ENCODE measurements at regions not wholly inside any gene's neighbourhood (a gene's known extent, or its start where the extent isn't known, plus 50 kb on each side); places are given as distances from the start of the nearest gene placed in this dataset.
"Not testable (repeated sequence)": the region's sequence is repeated elsewhere in the genome, so short reads cannot be mapped to it uniquely, and the experiment has no call there.

GRCh38 chr7:83836028-83836427 is 187.1 kb upstream of the SEMA3E start:
- DNase-seq (ENCODE audit: low spot score) (no peak), ATAC-seq (ENCODE audit: low FRiP score) (no peak)
- no peak for TF ChIP-seq CTCF (IDR thresholded peaks at IDR 0.05)

- ATAC-seq (ENCODE audit: low FRiP score) = no peak
Measured at GRCh38 chr7:83835424-83835823, 186.5 kb upstream of the SEMA3E start.

GRCh38 chr7:83833721-83834120 is 184.8 kb upstream of the SEMA3E start:
- not testable (repeated sequence) for DNase-seq (ENCODE audit: low spot score); ATAC-seq (ENCODE audit: low FRiP score)

More at GRCh38 chr7:83835424-83835823, 186.5 kb upstream of the SEMA3E start:
- no peak for TF ChIP-seq CTCF (IDR thresholded peaks at IDR 0.05)
- DNase-seq (ENCODE audit: low spot score) = no peak

GRCh38 chr7:83832009-83832408 is 183.1 kb upstream of the SEMA3E start:
- DNase-seq (ENCODE audit: low spot score) (no peak), ATAC-seq (ENCODE audit: low FRiP score) (no peak)
- TF ChIP-seq CTCF (IDR thresholded peaks at IDR 0.05) = no peak

- no peak for ATAC-seq (ENCODE audit: low FRiP score)
Measured at GRCh38 chr7:83827036-83827435, 178.1 kb upstream of the SEMA3E start.

GRCh38 chr7:83824214-83824613 is 175.3 kb upstream of the SEMA3E start:
- ATAC-seq (ENCODE audit: low FRiP score) (no peak), DNase-seq (ENCODE audit: low spot score) (no peak)
- TF ChIP-seq CTCF (IDR thresholded peaks at IDR 0.05) = no peak

More at GRCh38 chr7:83827036-83827435, 178.1 kb upstream of the SEMA3E start:
- DNase-seq (ENCODE audit: low spot score) = no peak
- TF ChIP-seq CTCF (IDR thresholded peaks at IDR 0.05) = no peak

- ATAC-seq (ENCODE audit: low FRiP score) (no peak), DNase-seq (ENCODE audit: low spot score) (no peak)
- no peak for TF ChIP-seq CTCF (IDR thresholded peaks at IDR 0.05)
Measured at GRCh38 chr7:83821866-83822265, 172.9 kb upstream of the SEMA3E start.

- DNase-seq (ENCODE audit: low spot score) (no peak), ATAC-seq (ENCODE audit: low FRiP score) (no peak)
- TF ChIP-seq CTCF (IDR thresholded peaks at IDR 0.05) = no peak
Measured at GRCh38 chr7:83820641-83821040, 171.7 kb upstream of the SEMA3E start.

Measured in omental fat pad (tissue), 3 donors.